Left renal pelvis (tissue), 4 donors: ENCODE measurements at regions not wholly inside any gene's neighbourhood (a gene's known extent, or its start where the extent isn't known, plus 50 kb on each side); places are given as distances from the start of the nearest gene placed in this dataset.
"Not testable (repeated sequence)": the region's sequence is repeated elsewhere in the genome, so short reads cannot be mapped to it uniquely, and the experiment has no call there.

Experiments used
- DNase-seq, 4 donors: peaks; one replicate each; pipeline ENCODE4 v3.0.0-alpha.2; 2013; ENCODE audit warnings: low read depth in 4 of 4, low spot score in 3 of 4

DNA sequence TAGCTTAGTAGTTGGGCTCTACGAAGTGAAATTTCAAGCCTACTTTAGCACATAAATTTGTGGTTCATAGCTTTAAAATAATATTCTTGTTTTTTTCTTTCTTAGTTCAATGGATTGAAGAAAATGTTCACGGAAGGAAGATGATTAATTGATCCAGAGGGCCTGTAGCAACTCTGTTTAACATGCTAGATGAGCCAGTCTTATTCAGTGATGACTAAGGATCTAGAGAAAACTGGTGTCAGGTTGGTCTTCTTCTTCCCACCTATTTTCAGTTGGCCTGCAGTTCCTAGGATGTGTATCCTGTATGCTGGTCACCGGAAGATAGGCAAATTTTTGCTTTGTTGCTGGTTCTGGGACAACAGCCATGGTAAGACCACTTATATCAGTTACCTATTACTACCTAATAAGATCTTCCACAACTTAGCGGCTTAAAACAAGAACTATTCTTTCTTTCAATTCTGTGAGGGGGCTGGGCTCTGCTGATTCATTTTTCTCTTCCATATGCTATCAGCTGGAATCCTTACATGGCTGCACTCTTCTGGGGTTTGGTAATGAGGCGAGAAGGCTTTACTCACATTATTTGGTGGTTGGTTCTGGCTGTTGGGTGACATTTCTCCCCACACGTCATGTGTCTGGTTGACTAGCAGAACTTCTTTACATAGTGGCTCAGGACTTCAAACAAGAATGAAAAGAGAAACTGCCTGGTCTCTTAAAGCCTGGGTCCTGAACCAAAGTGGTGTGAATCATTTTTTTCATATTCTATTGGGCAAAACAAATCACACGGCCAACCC, 182.7 kb upstream of the ACTBL2 start:
- DNase-seq: no peak

DNA sequence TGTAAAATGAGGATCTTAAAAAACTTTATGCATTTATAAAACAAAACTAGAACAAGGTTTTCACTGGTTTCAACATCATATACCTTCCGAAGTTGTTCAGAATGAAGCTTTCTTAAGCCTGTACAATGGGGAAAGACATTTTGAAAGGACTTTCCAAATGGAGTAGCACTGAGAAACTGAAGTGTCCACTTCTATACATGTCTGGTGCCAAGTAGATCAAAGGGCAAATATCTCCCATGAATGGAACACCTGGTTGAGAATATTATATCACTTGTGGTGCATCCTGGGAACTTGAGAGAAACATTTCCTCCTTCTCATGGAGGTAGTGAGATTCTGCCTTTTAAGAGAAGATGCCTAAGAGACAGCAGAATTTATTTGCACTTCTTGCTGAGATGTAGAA, 182.1 kb upstream of the ACTBL2 start:
- DNase-seq: no peak

DNA sequence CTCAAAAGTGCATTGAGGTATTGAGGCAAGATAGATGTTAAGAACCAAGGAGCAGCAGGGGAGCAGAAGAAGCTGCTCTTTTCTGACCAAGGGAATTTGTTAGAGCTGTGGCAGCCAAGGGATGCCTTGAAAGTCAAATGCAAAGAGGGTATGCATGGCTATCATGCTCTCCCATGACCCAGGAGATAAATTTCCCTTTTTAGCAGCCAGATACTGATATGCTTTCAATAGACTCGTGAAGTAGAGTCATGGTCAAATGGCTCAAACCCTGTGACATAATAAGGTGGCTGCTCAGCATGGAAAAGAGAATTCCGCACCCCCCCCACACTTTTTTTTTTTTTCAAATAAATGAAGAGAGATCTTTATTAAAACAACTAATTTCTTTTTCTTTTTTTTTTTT, 180.9 kb upstream of the ACTBL2 start:
- no peak for DNase-seq

DNA sequence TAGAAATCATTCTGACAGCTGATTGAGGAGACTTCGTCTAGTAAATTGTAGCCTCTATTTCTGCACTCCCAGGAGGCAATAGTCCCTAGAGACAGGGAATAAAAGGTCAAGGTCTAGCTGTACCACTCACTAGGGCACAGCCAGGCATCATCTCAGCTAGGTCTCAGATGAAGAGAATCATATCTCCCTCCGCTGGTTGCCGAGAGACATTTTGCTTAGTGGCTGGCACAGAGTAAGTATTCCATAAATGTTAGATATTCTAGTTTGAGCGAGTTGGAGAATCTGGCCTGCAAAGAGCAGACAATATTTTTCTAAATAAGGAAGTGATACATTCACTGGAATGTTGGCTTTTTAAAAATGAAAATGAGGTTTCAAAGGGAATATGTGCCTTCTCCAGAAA, 180.4 kb upstream of the ACTBL2 start:
- DNase-seq: no peak

DNA sequence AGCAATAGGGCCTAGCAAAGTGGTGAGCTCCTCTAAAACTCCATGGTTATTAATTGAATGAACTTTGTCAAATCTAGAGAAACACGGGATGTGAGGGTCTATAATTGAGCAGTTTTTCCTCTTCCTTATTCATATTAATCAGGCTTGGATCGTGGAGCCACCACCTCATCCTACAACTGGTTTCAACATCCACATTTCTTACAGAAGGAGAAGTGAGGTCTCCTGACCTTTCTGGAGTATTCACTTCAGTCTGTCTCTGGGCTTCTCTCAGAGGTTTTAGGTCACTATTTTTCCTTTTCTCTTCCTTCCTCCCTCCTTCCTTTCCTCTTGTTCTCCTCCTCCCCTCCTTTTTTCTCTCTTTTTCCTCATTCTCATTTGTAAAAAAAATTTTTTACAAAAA, 177.3 kb upstream of the ACTBL2 start:
- DNase-seq: no peak

DNA sequence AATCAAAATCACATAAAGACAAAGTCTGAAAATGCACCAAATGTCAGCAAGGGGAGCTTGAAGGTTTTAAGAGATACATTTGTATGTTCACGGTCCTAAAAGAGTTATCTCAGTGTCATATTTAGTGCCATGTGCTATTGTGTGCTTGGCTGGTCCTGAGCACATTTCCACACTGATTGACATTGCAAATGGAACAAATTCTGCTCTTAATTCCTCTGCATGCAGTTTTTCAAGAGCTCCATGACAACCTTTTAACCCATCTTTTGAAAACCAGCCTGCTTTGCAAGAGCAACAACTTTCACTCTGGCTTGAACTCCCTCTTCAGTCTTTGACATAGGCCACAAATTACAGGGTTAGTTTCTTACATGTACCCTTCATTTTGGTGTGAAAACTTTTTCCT, 175.4 kb upstream of the ACTBL2 start:
- DNase-seq: no peak

DNA sequence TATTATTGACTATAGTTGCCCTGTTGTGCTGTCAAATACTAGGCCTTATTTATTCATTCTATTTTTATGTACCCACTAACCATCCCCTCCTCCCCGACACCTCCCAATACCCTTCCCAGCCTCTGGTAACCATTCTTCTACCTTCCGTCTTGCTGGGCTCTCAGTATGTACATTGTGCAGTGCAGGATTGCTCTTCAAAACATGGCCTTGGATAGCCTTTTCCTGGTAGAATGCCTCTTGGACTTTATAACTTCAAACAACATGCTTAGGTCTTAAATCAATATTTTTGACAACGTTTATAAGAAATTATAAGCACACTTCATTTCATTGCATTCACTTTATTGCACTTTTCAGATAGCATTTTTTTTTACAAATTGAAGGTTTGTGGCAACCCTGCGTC, 172.6 kb upstream of the ACTBL2 start:
- no peak for DNase-seq

DNA sequence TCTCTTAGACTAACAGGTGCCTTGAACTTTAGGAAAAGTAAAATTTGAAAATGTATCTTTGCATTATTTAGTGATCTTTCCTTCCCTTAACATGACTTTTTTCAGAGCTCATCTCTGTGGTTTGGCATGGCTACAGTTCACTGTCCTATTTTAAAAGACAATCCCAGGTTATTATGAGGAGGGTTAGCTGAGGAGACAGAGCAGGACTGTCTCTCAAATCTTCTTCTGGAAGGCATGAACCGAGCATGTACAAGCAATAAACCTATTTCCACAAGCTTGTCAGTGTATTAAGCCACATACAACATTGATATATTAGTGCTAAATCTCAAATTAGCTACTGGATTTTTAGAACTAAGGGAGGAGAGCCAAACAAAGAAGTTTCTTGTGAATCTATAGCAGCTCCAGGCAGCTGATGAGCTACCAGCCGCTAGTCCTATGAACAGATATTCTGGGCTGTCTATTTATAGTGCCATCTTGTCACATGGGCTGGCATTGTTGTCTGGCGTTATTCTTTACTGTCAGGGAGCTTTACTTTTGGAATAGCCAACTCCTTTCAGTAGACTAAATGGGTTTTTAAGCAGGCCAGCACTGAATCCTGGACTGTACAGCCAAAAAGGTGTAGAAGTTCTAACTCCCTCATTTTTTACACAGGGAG, 171.2 kb upstream of the ACTBL2 start:
- no peak for DNase-seq

DNA sequence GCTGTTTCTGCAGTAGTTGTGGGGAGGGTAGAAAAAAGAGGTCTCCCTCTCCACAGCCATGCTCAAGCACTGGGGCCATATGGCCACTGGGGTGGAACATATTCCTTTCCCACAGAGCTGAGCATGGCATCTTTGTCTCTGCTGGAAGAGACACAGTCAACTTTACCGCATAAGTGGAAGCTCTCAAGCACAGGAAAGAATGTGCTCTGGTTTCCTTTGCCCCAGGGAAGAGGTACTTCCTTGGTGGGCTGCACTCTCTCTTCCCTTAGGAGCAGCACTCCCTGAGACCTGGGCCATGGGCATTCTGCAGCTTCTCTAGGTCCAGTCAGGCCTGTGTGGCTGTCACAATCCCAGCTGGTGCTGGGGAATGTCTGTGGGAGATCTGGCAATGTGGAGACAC, 168.5 kb upstream of the ACTBL2 start:
- DNase-seq: no peak

DNA sequence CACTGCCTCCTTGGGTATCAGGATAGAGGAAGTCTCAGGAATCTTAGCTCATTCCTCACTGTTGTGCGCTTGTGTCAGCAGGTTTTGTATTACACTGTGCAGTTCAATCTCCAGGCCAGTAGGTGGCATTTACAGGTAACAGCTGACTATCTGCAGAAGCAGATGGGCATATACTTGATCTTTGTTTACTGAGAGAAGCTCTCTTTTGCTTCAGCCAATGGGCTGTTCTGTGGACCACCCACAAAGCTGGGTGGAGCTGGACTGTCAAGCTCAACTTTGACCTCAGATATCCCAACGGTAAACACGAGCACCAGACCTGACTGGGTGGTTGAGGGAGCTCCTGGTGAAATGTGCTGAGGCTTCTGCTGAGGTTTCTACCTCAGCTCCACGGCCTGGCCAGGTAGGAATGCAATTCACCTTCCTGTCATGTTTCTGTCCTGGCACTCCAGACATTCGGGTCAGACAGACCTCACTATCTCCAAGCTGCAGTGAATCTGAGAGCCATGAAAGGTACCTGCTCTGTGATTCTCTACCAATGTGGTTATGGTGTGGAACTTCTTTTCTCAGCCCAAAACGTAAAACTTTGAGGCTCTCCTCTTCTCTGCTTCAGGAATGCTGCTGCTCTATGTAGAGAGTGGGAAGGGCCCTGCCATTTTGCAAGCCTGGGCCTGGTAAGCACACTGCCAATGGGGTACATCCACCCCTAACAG, 167.9 kb upstream of the ACTBL2 start:
- no peak for DNase-seq

DNA sequence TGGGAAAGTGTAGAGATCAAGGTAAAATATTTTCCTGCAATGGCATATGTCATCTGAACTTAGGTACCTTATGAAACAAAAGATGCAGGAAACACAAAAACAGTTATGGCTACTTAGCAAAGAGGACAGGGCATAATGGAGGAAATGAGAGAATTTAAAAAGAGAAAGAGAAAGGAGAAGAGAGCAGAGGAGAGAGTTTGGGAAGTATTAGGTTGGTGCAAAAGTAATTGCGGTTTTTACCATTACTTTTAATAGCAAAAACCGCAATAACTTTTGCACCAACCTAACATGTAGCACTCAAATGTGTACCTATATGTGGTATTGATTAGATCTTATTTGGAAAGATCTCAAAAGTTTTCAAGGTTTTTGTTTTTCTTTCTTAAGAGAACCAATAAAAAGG, 160.1 kb upstream of the ACTBL2 start:
- no peak for DNase-seq

DNA sequence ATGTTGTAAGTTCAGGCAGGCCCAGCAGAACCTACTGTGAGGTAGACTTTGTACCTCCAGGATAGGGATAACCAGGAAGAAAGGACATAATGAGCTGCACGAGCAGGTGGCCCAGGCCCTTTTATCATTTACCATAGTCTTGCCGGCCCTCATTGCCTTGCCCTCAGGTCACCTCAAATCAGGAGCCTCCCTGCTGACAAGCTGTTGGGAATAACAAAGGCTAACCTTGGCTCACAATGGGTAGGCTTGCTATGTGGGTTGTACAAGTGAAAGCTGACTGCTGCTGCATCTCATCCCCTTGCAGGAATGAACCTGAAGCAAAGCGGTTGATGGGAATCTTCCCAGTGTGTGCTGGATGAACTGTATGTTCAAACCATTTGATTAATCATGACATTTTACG, 159.5 kb upstream of the ACTBL2 start:
- DNase-seq: no peak

DNA sequence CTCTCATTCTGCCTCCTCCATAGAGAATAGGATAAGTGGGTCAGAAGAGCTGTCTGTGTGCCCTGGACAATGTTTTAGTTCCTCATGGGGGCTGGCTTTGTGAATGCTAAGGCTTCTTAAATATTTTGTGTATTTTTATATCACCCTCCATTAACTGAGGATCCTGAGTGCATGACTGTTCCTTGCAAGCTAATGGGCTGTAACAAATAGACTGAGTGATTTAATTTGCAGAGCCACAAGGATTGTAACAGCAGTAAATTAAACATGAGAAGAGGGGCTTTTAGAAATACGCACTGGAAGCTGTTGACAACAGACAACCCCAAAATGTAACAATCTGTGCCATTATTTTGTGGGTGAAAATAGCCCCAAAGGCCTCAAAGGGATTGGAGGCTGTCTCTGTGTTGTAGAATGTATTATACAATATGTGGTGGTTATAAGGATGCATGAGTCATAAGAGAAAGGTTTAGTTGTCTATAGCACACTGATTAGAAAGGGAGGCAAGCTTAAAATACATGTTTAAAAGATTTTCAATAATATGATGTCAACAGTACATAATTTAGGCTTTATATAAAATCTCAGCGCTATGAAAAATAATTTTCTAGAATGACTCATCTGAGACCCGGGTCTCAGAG, 152.7 kb upstream of the ACTBL2 start:
- no peak for DNase-seq

DNA sequence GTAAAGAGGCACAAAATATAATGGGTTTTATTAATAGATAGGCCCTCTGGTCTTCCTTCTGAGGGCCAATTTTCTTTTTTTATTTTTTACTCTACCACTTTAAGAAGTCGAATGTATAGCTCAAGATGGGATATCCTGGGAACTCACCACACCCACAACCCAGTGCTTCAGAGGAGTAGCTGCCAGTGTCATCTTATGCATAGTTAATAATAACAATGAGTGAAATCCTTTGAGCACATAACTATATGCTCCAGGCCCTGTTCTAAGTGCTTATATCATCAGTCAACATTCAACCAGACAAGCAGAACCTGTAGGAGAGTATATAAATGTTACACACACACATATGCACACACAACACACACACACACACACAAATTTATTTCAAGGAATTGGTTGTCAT, 150.3 kb upstream of the ACTBL2 start:
- DNase-seq: no peak

DNA sequence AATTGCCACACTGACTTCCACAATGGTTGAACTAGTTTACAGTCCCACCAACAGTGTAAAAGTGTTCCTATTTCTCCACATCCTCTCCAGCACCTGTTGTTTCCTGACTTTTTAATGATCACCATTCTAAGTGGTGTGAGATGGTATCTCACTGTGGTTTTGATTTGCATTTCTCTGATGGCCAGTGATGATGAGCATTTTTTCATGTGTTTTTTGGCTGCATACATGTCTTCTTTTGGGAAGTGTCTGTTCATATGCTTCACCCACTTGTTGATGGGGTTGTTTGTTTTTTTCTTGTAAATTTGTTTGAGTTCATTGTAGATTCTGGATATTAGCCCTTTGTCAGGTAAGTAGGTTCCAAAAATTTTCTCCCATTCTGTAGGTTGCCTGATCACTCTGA, 148.5 kb upstream of the ACTBL2 start:
- not testable (repeated sequence) for DNase-seq

DNA sequence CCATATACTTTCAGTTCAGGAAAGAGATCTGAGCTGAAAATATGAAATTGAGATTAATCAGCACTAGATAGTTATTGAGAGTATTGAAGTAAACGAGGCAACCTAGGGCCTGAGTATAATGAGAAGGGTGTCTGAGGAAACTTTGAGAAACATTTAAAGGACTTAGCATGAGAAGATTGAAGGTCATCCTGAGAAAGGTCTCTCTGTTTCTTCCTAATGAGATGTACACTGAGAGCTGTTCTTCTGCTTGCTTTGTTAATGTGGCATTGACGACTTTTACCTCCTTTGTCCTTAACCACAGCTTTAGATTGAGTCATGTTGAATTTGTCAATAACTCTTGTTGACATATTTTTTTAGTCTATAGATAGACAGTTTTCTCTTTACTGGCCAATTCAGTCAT, 145.1 kb upstream of the ACTBL2 start:
- no peak for DNase-seq

DNA sequence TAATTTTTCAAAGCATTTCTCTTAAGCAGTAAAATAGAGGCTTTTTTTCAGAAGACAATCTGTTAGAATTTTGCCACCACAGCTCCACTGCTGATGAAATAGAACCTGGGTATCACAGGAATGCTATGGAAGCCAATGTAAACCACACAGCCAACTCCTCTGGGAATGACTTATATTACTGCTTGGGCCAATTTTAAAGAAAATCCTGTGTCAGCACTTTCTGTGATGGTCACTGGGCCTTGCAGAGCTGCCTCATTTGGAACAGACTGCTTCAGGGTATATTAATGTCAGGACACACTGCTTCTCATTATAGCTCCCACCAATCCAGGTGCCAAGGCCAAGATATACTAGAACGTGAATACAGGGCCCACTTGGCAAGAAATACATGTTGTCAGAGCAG, 144.1 kb upstream of the ACTBL2 start:
- no peak for DNase-seq

DNA sequence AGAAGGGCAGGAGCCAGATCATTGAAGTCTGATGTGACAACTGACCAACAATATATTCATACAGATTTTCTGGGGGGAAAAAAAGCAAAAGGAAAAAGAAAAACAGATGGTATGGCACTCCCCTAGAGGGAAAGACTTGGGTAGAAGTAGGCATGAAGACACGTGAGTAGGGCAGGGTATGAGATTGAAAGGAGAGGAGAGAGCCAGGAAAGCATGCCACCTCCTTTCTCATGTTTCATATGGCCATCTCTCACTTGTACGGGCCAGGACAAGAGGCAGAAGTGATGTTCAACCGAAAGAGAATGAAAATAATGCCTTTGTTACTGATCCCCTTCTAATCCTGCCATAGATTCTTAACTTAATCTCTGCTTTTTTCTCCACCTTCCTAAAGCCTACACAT, 139.0 kb upstream of the ACTBL2 start:
- DNase-seq: no peak

DNA sequence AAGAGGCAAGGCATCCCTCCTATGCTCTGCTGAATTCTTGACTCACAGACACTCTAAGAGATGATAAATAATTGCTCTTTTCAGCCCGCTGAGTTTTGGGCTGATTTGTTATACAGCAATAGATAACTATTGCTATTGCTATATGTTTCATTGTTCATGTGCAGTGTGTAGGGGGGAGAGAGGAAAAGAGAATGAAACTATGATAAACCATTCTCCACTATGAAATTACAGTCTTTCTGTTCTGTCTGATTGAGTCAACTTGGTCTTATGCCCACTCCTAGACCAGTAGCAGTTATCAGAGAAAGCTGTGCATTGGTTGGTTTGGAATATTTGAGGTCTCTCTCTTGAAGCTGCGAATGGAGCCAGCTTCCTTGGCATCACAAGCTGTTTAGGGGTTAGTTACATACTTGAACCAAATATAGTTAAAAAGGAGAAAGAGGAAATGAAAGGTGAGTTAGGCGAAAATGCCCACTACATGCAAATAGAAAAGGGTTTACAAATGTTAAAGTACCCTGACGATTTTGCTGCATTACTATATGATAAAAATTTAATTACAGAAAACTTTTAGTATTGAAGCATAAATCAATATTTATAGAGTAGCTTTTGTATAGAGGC, 136.3 kb upstream of the ACTBL2 start:
- no peak for DNase-seq

DNA sequence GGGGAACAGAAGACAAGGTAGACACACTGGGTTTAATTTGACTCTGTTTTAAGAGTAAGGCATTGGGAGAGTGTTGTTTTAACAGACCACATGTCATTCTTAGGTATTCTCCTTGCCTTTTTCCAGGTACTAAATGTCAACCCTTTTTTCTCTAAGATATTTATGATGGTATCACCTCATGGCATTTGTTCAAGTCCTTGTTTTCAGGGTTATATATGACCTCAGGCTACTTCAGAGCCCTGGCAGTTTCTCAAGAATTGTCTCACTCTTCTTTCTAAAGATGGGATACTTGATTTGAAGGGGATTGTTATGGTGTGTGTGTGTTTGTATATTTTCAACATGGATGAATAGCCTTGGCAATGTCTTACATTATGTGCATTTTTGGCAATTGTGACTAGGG, 131.1 kb upstream of the ACTBL2 start:
- DNase-seq: no peak

DNA sequence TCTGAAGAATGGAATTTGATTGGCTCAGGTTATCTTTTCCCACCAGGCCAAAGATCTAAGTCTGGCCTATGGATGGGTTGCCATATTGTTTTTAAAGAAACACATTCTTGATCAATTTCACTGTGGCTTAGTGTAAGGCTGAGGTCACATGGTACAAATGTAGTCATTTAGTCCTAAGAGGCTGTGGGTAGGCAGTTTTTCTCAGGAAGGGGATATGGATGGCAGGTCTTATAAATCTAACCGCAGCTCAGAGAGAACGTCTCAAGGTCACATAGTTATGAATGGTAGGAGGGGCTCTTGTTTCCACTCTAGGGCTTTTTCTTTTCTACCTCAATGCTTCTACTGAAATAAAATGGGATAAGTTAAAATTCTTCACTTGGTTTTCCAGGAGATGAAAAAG, 128.6 kb upstream of the ACTBL2 start:
- DNase-seq: no peak
